Stimulated activated CD8-positive, alpha-beta memory T cell treated with anti-CD3 and anti-CD28 coated beads, Interleukin-15, amount 100 ng/mL, for 1 hour (primary cell): ENCODE measurements at regions not wholly inside any gene's neighbourhood (a gene's known extent, or its start where the extent isn't known, plus 50 kb on each side); places are given as distances from the start of the nearest gene placed in this dataset.

Source experiments
- DNase-seq: peaks from one replicate; pipeline ENCODE4 v3.0.0-alpha.2; 2020; ENCODE audit warnings: low read depth

DNA sequence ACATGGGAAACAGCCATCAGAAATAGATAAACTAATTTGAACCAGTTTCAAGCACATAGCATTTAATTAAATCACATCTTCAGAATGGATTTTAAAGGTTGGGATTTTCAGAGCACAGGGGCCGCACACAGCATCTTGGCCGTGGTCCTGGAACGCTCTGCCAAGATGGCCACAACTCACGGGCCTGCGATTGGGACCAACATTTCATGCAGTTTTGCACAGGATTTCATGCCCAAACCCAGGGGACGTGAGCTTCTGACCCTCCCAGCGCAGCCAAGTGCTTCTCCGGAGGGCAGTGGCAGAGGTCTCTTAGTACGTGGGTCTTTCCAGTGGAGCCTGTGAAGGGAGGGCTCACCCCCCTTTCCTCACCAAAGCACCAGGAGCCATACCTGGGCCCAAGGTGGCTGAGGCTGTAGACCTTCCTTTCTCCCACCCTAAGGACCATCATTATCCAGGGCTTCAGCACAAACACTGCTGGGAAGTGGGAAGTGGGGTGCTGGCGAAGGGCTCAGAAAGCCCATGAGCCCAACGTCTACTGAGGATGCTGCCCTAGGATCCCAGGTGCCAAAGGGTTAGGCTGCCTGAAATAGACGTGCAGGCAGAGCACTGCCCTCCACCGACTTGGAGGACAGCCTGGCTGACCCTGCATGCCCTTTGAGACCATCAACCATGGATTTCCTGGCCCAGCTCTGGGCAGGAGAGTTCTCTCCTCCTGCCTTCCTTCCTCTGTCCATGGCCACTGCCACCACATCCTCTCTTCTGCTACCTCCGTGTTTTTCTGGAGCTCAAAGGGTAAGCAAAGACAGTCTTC is 611.2 kb upstream of the MGMT start:
- DNase-seq: no peak

- DNase-seq: no peak
Measured at GRCh38 chr10:128859738-128860386, 607.2 kb upstream of the MGMT start.

DNA sequence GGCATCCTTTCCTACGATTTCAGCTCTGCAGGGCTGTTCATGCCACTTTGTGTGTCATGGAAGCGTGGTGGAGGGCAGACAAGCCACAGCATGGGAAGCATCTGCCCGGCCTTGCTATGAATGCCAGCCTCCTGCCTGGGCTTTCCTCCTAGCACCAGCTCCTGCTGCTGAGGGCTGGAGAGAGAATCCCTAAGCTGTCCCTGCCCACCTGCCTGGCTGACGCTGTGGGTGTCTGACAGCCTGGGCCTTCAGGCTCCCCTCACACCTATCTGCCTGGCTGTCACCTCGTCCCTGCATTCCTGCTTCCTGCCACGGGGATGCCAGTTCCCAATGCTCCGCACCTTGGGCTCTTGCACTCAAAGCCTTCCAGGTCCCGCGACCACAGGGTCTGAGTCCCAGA is 606.5 kb upstream of the MGMT start:
- DNase-seq: no peak

DNA sequence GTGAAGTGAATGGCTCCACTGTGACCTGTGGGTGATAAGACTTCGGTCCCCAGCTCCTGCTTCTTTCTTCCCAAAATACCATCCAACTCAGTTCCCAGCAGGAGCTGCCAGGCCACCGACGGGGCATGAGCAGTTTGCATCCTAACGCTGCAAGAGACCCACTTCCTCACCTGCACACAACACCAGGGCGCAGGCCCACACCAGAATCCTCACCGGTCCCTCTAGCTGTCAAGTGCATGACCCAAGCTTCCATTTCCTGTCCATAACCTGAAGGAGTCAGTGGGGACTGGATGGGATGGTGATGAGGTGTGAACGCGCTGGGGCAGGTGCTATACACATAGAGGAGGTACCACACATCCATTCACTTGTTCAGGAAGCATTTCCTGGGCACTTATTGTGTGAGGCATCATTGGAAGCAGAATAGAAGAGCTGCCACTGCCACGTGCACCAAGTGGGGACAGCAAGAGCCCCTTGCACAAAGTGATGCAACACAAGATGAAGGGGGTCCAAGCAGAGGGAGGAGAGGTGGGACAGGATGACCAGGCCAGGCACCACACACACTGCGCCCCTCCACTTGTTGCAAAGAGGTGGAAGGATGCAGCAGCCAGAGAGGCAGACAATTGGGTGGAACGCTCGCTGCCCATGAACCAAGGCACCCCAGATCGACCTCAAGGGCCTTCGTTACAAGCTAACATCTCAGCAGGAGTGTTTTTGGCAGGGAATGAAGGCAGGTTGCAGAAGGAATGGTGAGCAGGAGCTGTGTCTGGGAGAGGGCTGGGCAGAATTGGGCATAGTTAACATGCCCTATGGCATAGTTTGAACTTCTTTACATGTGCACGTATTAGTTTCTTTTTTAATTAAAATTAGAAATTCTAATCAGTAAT is 605.8 kb upstream of the MGMT start:
- DNase-seq: no peak

- no peak for DNase-seq
Measured at GRCh38 chr10:128863411-128863810, 603.6 kb upstream of the MGMT start.

- no peak for DNase-seq
Measured at GRCh38 chr10:128863823-128864405, 603.1 kb upstream of the MGMT start.

DNA sequence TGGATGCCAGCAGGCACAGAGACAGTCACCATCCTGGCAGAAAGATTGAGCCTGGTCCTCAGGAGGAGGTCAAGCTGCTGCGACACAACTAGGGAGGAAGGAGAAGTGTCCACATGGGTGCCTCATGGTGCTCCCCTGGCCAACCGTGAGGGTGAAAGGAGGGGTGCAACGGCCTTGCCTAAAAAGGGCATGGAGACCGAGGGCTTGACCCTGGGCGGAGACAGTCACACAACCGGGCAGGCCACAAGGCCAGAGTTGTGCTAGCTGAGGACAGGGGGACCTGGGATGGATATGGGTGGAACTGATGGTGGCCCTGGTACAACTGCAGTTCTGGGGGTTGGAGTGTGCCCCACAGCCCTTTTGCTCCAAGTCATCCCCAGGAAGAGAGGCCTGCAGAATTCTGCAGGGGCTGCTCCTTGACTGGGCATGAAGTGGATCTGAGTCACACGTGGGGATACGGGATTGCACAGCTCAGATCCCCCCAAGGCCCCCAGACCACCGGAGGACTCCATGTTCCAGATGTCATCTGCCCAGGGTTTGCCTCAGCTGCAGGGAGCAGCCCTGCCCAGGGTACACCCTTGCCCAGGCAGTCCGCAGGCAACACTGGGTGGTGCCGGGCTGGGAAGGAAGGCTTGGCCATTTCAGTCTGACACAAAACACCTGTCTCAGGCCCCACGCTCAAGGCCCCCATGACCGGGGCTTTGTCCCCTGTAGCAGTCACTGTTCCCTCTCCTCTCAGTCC is 602.3 kb upstream of the MGMT start:
- DNase-seq: no peak

DNA sequence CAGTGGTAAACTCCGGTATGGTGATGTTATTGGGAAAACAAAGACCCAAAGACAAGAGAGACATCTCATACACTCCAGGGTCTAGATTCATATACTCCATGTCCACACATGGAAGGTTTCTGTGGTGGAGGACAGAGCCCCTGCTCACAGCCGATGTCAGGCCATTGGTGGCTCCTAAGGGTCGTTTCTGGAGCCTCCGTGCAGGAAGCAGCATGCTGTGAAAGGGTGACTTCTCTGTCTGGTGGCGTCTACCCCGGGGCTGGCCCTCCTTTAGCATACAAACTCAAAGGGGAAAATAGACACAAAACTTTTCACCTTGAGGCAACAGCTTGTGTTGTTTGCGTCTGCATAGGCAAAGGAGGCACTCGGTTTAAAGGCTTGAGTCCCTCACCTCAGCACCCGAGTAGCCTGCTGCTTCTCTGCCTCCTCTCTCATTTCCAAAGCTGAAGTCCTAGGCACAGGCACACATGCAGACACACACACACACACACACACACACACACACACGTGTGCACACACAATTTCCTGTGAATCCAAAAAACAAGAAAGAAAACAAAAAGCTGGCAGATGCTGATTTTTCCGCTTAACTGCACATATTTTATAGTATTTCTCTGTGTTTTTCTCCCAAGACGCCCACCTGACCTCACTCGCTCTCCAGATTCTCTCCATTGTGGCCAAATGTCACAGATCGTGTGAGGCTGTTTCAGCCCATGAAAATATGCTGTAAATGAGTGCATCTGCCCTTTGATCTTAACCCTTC is 601.4 kb upstream of the MGMT start:
- no peak for DNase-seq

DNA sequence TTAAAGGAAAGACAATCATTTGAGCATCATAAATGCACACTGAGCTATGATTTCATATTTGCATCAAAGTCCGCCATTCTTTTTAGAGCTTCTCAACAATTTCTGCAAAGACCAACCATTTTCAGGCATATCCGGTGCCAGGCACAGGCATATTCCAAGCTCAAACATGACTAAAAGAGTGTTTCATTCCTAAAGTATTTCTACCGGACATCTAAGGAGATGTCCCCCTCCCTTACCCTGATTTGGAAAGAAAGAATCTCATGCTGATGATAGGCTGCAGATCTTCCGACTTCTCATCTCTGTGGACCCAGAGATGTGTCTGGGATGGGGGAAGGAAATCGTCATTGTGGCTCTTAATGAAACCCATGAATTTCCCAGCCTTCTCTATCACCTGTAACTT is 600.5 kb upstream of the MGMT start:
- DNase-seq: no peak

DNA sequence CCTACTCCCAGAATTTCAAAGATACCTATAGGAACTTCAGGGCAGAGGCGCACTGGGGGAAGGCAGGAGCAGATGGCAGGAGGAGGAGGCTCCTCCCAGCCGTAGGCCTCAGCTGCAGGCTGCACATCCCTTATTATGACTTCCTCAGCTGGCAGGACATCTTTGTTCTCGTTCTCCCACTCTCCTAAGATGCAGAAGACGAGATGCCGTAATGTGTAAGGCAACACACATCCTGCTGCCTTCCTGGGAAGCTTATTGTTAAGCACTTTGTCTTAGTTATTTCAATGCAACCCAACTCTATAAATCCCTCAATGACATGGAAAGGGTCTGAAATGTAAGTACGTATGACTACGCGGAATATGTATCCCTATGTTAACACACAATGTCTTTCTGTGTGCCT is 599.8 kb upstream of the MGMT start:
- no peak for DNase-seq

- no peak for DNase-seq
Measured at GRCh38 chr10:128867819-128868218, 599.2 kb upstream of the MGMT start.

DNA sequence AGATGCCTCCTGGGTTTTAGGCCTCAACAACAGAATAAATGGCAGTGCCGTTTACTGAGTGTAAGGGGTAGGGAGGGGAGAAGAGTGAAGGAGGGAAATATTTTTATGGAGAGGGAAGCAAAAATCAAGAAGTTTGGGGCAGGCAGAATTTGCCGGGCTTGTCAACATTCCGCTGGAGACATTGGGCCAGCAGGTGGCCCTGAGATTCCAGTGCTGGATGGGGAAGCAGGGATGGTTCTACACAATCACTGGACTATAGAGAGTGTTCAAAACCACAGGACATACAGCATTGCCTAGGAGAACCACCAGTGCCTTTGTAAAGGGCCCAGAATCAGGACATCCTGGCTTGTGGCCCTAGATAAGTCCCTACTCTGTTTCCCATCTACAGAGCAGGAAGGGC is 598.6 kb upstream of the MGMT start:
- no peak for DNase-seq

DNA sequence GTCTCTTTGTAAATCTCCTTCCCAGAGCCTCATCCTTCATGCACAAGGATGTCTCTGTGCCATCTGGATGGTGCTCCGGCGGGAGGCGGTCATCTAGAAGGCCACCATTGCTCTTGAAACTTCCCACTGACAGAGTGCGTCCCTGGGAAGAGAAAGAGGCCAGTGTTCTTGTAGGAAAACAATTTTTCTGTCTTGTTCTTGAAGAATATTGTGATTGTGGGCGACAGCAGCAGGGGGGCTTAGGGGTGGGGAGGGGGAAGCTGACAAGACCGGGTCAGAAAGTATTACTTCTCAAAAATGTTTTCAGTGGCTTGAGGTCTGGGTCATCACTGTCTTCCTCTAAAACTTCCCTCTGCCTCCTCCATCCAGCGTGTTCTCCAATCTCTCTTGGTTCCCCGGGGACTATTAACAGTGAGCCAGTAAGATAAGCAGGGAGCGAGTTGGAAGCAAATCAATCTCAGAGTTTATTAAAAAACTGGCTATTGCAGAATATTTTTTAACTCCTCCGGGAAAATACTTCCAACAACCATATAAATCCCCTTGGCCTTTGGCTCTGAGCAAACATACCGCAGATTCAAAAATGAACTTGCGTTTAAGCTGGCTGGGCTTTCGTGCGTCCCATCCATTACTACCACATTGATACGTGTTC is 597.8 kb upstream of the MGMT start:
- DNase-seq: no peak

DNA sequence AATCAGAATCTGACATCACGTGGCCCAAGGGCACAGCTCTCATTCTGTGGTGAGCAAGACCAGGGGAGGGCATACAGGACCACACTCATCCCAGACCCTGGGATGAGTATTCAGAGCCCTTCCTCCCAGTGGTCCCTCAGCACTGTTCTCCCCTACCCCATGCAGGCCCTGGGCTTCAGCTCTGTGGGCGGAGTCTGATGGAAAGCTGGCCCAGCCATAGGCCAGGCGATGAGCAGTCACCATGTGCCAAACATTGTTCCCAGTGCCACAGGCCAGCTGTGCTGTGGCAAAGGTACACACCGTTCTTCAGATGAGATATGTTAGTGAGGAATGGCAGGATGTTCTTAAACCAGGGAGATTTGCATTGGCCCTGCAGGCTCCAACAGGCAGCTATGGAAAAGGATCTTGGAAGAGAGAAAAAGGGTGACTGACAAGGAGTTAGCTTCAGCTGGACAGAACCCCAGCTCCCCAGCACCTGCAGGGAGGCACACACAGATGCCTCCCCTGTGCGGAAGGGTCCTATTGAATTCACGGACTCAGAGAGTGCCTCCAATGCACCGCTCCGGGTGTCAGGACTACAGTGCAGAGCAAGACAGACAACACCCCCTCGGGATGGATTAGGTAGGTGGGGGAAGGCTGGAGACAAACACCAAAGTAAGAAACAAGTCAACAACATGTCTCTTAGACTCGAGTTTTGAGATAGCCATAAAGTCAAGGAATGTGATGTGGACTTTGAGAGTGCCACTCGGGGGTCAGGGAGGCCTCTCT is 596.0 kb upstream of the MGMT start:
- no peak for DNase-seq

GRCh38 chr10:128871671-128872231 is 595.3 kb upstream of the MGMT start:
- DNase-seq: no peak

DNA sequence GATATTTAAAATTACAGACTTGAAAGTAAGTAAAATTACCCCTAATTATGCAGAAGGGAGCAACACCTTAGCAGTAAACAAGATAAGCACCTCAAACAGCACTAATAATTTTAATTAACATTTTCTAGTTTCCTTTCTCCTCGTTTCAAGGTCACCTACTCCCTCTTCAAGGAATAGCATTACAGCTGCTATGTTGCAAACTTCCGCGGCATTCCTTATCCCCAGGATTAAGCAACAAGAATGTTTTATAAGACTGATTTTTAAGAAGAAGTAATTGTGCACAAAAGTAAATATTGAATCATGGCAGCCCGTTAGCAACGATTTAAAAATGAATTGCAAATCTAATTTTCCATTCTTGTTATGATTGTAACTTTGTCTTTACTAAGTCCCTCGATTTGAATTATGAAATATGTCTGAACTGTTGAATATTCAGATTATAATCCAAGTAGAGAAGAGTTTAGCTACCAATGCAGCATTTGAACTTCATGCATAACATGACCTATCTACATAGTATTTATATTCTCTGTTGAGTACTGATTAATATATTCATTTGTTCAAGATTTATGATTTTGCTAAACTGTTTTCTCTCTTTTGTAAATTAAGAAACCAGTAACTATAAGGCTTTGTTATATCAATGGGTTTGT is 593.5 kb upstream of the MGMT start:
- no peak for DNase-seq

GRCh38 chr10:128874331-128874730 is 592.7 kb upstream of the MGMT start:
- no peak for DNase-seq

DNA sequence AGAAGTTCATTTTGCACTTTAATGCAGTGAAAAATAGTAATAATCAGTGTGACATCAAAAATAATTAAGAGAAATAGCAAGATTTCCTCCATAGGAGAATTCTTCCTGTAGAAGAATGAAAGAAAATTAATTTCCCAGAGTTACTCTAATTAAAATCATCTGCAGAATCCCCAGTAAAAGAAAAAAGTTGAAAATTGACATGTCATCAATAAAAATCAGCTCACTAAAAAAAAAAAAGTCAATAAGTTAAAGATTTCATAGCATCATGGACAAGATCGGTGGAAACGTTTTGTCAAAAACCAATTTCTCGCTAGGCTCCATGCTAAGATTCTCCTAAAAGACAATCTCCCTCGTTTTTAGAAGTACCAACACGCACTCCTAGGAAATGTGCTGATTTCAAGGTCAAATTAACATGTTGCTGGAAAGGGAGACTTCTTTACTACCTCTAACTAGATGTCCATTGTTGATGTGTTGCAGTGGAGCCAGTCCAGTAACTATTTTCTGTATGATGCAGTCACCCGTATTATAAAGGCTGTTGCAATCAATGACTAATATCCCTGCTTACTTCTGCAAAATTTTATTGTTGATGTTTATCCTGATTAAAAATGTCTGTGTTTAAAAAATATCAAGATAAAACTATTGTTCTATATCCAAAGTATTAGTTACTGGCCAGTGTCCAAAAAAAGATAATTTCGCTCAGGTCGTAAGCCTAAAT is 591.9 kb upstream of the MGMT start:
- no peak for DNase-seq
